ENCODE measurements at regions not wholly inside any gene's neighbourhood (a gene's known extent, or its start where the extent isn't known, plus 50 kb on each side); places are given as distances from the start of the nearest gene placed in this dataset.
"Not testable (repeated sequence)": the region's sequence is repeated elsewhere in the genome, so short reads cannot be mapped to it uniquely, and the experiment has no call there.

- no peak for DNase-seq
Observed at GRCh38 chr6:120355822-120356221, 978.5 kb downstream of the TBC1D32 start.

- no peak for DNase-seq
Observed at GRCh38 chr6:120354452-120355098, 979.7 kb downstream of the TBC1D32 start.

GRCh38 chr6:120352491-120352890 lies 981.8 kb downstream of the TBC1D32 start:
- no peak for DNase-seq

GRCh38 chr6:120348926-120349325 lies 985.4 kb downstream of the TBC1D32 start:
- no peak for DNase-seq

- DNase-seq: no peak
Observed at GRCh38 chr6:120328521-120328920, 979.0 kb upstream of the MAN1A1 start.

GRCh38 chr6:120320481-120321162 lies 971.1 kb upstream of the MAN1A1 start:
- DNase-seq: no peak

GRCh38 chr6:120304223-120304622 lies 954.7 kb upstream of the MAN1A1 start:
- DNase-seq: no peak

GRCh38 chr6:120303527-120303926 lies 954.0 kb upstream of the MAN1A1 start:
- DNase-seq: no peak

- no peak for DNase-seq
Observed at GRCh38 chr6:120302041-120302440, 952.5 kb upstream of the MAN1A1 start.

GRCh38 chr6:120290964-120291363 lies 941.4 kb upstream of the MAN1A1 start:
- no peak for DNase-seq

GRCh38 chr6:120282005-120282404 lies 932.4 kb upstream of the MAN1A1 start:
- no peak for DNase-seq

- no peak for DNase-seq
Observed at GRCh38 chr6:120279466-120280167, 930.1 kb upstream of the MAN1A1 start.

GRCh38 chr6:120278689-120279396 lies 929.3 kb upstream of the MAN1A1 start:
- DNase-seq: peak; percentile 50

GRCh38 chr6:120274547-120274946 lies 925.0 kb upstream of the MAN1A1 start:
- DNase-seq: no peak

- no peak for DNase-seq
Observed at GRCh38 chr6:120273411-120273810, 923.9 kb upstream of the MAN1A1 start.

- DNase-seq: no peak
Observed at GRCh38 chr6:120272038-120272437, 922.5 kb upstream of the MAN1A1 start.

- not testable (repeated sequence) for DNase-seq
Observed at GRCh38 chr6:120268256-120268655, 918.7 kb upstream of the MAN1A1 start.

GRCh38 chr6:120262354-120262753 lies 912.8 kb upstream of the MAN1A1 start:
- DNase-seq: no peak

GRCh38 chr6:120260636-120261035 lies 911.1 kb upstream of the MAN1A1 start:
- peak; percentile 85 for DNase-seq

GRCh38 chr6:120254651-120255050 lies 905.1 kb upstream of the MAN1A1 start:
- no peak for DNase-seq

- peak; percentile 48 for DNase-seq
Observed at GRCh38 chr6:120248451-120248850, 898.9 kb upstream of the MAN1A1 start.

- DNase-seq: no peak
Observed at GRCh38 chr6:120237221-120237620, 887.7 kb upstream of the MAN1A1 start.
